ENCODE measurements at regions not wholly inside any gene's neighbourhood (a gene's known extent, or its start where the extent isn't known, plus 50 kb on each side); places are given as distances from the start of the nearest gene placed in this dataset.

DNA sequence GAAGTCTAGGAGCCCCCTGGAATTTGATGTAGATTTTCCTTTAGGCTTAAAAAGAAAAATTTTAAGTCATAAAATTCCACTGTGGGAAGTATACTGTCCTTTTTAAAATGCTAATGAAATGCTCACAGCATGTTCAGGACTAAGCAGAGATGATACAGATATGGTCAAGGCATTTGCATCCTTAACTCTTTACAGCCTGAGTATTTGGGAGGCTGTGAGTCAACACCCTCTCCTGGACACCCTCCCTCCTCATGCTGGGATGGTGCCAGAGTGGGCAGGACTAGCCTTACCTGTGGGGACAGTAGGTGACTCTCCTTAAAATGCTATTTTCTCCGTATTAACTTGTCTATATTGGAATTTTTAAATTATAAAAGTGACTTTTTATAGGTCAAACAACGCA is 197.4 kb upstream of the ELL2 start:
- TF ChIP-seq, protein P1, sequence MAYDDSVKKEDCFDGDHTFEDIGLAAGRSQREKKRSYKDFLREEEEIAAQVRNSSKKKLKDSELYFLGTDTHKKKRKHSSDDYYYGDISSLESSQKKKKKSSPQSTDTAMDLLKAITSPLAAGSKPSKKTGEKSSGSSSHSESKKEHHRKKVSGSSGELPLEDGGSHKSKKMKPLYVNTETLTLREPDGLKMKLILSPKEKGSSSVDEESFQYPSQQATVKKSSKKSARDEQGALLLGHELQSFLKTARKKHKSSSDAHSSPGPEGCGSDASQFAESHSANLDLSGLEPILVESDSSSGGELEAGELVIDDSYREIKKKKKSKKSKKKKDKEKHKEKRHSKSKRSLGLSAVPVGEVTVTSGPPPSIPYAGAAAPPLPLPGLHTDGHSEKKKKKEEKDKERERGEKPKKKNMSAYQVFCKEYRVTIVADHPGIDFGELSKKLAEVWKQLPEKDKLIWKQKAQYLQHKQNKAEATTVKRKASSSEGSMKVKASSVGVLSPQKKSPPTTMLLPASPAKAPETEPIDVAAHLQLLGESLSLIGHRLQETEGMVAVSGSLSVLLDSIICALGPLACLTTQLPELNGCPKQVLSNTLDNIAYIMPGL (CRISPR knock-in tag; IDR thresholded peaks at IDR 0.05; ENCODE audit: borderline replicate concordance) = no peak
- TF ChIP-seq BHLHE40 (IDR thresholded peaks at IDR 0.05; ENCODE audit: low read depth, low read length) = no peak
- no peak for TF ChIP-seq POLR2AphosphoS2 (conservative IDR thresholded peaks at IDR 0.05; ENCODE audit: low read length)
- no peak for TF ChIP-seq TP53 (CRISPR knock-in tag; IDR thresholded peaks at IDR 0.05)
- no peak for TF ChIP-seq NFE2L2 (conservative IDR thresholded peaks at IDR 0.05; ENCODE audit: low read length)
- TF ChIP-seq, protein P2, sequence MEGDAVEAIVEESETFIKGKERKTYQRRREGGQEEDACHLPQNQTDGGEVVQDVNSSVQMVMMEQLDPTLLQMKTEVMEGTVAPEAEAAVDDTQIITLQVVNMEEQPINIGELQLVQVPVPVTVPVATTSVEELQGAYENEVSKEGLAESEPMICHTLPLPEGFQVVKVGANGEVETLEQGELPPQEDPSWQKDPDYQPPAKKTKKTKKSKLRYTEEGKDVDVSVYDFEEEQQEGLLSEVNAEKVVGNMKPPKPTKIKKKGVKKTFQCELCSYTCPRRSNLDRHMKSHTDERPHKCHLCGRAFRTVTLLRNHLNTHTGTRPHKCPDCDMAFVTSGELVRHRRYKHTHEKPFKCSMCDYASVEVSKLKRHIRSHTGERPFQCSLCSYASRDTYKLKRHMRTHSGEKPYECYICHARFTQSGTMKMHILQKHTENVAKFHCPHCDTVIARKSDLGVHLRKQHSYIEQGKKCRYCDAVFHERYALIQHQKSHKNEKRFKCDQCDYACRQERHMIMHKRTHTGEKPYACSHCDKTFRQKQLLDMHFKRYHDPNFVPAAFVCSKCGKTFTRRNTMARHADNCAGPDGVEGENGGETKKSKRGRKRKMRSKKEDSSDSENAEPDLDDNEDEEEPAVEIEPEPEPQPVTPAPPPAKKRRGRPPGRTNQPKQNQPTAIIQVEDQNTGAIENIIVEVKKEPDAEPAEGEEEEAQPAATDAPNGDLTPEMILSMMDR (IDR thresholded peaks at IDR 0.05) = no peak
- TF ChIP-seq, protein P3, sequence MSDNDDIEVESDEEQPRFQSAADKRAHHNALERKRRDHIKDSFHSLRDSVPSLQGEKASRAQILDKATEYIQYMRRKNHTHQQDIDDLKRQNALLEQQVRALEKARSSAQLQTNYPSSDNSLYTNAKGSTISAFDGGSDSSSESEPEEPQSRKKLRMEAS (IDR thresholded peaks at IDR 0.05) = no peak
- no peak for TF ChIP-seq EP300 (IDR thresholded peaks at IDR 0.05)
- TF ChIP-seq GATA3 (IDR thresholded peaks at IDR 0.05; ENCODE audit: borderline replicate concordance) = no peak
- TF ChIP-seq RAD21 (conservative IDR thresholded peaks at IDR 0.05 in 1 of 2, IDR thresholded peaks at IDR 0.05 in 1 of 2) = no peak

Measured in A549 (cell line).